ENCODE measurements at regions not wholly inside any gene's neighbourhood (a gene's known extent, or its start where the extent isn't known, plus 50 kb on each side); places are given as distances from the start of the nearest gene placed in this dataset.

- Mint-ChIP-seq H3K9me3 (ENCODE audit: low read depth) (no peaks in the 10 kb centered on the region), H3K36me3 (ENCODE audit: insufficient read depth) (no peaks in the 10 kb centered on the region), H3K4me3 (ENCODE audit: low read depth) (no peak overlapping the region), H3K4me1 (ENCODE audit: low read depth) (no peaks in the 10 kb centered on the region), H3K27ac (no peak overlapping the region), H3K27me3 (peaks cover 2% of the 10 kb centered on the region)
- TF ChIP-seq, protein P1, sequence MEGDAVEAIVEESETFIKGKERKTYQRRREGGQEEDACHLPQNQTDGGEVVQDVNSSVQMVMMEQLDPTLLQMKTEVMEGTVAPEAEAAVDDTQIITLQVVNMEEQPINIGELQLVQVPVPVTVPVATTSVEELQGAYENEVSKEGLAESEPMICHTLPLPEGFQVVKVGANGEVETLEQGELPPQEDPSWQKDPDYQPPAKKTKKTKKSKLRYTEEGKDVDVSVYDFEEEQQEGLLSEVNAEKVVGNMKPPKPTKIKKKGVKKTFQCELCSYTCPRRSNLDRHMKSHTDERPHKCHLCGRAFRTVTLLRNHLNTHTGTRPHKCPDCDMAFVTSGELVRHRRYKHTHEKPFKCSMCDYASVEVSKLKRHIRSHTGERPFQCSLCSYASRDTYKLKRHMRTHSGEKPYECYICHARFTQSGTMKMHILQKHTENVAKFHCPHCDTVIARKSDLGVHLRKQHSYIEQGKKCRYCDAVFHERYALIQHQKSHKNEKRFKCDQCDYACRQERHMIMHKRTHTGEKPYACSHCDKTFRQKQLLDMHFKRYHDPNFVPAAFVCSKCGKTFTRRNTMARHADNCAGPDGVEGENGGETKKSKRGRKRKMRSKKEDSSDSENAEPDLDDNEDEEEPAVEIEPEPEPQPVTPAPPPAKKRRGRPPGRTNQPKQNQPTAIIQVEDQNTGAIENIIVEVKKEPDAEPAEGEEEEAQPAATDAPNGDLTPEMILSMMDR (IDR thresholded peaks at IDR 0.05; ENCODE audit: unreplicated experiment), result no peak
- DNase-seq (ENCODE audit: low spot score, unreplicated experiment), result no peak
Measured at GRCh38 chr5:135628771-135629563, 50.2 kb upstream of the CXCL14 start.

All from progenitor cell of endocrine pancreas (in vitro differentiated cells).